T-cell (primary cell): ENCODE measurements at regions not wholly inside any gene's neighbourhood (a gene's known extent, or its start where the extent isn't known, plus 50 kb on each side); places are given as distances from the start of the nearest gene placed in this dataset.

Experiments
- ATAC-seq, 4 experiments: fragments of 200-7000 bp in 3 of 4; fragments of 150-1000 bp in 1 of 4; cut with Tn5 transposase; replicated peaks in 1 of 4; 1 replicate in 3 of 4; 2 replicates in 1 of 4; pipeline ENCODE4 v1.10.0; 2021; ENCODE audit warnings: moderate library complexity in 3 of 4, mild to moderate bottlenecking in 2 of 4, moderate number of reproducible peaks in 1 of 4
- CTCF ChIA-PET, 2 donors: fragments of 300-600 bp; sonication (Branson Sonifier 250); formaldehyde crosslinking; loops; one replicate each; lab custom pipeline; 2022; ENCODE audit warnings: antibody characterized with exemption in 2 of 2; lab: Charles Lee
- POLR2A ChIA-PET, 2 donors: fragments of 300-600 bp; sonication (Branson Sonifier 250); formaldehyde crosslinking; loops; one replicate each; lab custom pipeline; 2022; ENCODE audit warnings: antibody characterized with exemption in 2 of 2; lab: Charles Lee
- DNase-seq, 35 experiments: peaks; one replicate each; pipeline versions ENCODE4 v3.0.0 to v3.0.0-alpha.2; 2013 to 2023
- H3K27ac ChIP-seq: one replicate; pipeline ENCODE4 v1.5.1; 2013; ENCODE audit warnings: low read length
- H3K27me3 ChIP-seq, 2 experiments: replicated peaks in 1 of 2; 1 replicate in 1 of 2; 2 replicates in 1 of 2; pipeline versions ENCODE4 v1.6.1 to v1.7.0; 2013; ENCODE audit warnings: low read length in 1 of 2, mixed read lengths in 1 of 2; ENCODE audit not compliant: control insufficient read depth in 2 of 2, insufficient read depth in 2 of 2; ENCODE audit errors: extremely low read depth in 1 of 2
- H3K36me3 ChIP-seq, 2 donors: 1 replicate in 1 of 2; 2 replicates in 1 of 2; pipeline versions ENCODE4 v1.6.1 to v1.7.0; 2013; ENCODE audit warnings: low read length in 1 of 2; ENCODE audit not compliant: control insufficient read depth in 2 of 2, insufficient read depth in 1 of 2; ENCODE audit errors: extremely low read depth in 1 of 2
- H3K4me1 ChIP-seq, 2 experiments: 1 replicate in 1 of 2; 2 replicates in 1 of 2; pipeline versions ENCODE4 v1.6.1 to v1.7.0; 2013; ENCODE audit warnings: low read length in 2 of 2, mixed read lengths in 1 of 2; ENCODE audit not compliant: insufficient read depth in 2 of 2, control insufficient read depth in 1 of 2; ENCODE audit errors: extremely low read depth in 1 of 2
- H3K4me3 ChIP-seq, 2 donors: 1 replicate in 1 of 2; 2 replicates in 1 of 2; pipeline versions ENCODE4 v1.5.1 to v1.7.0; 2013; ENCODE audit warnings: mild to moderate bottlenecking in 2 of 2, low read length in 1 of 2, moderate library complexity in 1 of 2; ENCODE audit not compliant: control insufficient read depth in 1 of 2; ENCODE audit errors: extremely low read depth in 1 of 2
- H3K9me3 ChIP-seq: 2 replicates; pipeline ENCODE4 v1.7.0; 2013
- H3K27ac Mint-ChIP-seq, 2 donors: one replicate each; pipeline ENCODE4 v1.8.0; 2020 to 2021; ENCODE audit warnings: mild to moderate bottlenecking in 2 of 2, mixed read lengths in 2 of 2
- H3K27me3 Mint-ChIP-seq, 2 donors: one replicate each; pipeline ENCODE4 v1.8.0; 2021 to 2022; ENCODE audit warnings: mixed read lengths in 2 of 2
- H3K36me3 Mint-ChIP-seq: one replicate; pipeline ENCODE4 v1.8.0; 2021; ENCODE audit warnings: mixed read lengths
- H3K4me1 Mint-ChIP-seq, 3 donors: one replicate each; pipeline ENCODE4 v1.8.0; 2020 to 2022; ENCODE audit warnings: mixed read lengths in 3 of 3, mild to moderate bottlenecking in 1 of 3
- H3K4me3 Mint-ChIP-seq, 3 donors: one replicate each; pipeline ENCODE4 v1.8.0; 2020 to 2022; ENCODE audit warnings: mild to moderate bottlenecking in 3 of 3, mixed read lengths in 3 of 3, moderate library complexity in 3 of 3
- H3K9me3 Mint-ChIP-seq, 3 donors: one replicate each; pipeline ENCODE4 v1.8.0; 2020 to 2022; ENCODE audit warnings: mixed read lengths in 3 of 3
- WGBS: methylation state at CpG from one replicate; pipeline ENCODE4 v1.1.5; 2013; ENCODE audit warnings: missing lambda C conversion rate; ENCODE audit not compliant: insufficient coverage; 5-methylcytosine and 5-hydroxymethylcytosine counted together

GRCh38 chr11:70584498-70585235 lies 186.3 kb downstream of the CTTN start:
- Histone ChIP-seq H3K27me3 (peaks cover 0 to 24% of the 10 kb centered on the region in 2 experiments), H3K4me3 (no peak overlapping the region), H3K4me1 (no peaks in the 10 kb centered on the region), H3K36me3 (no peaks in the 10 kb centered on the region), H3K27ac (no peak overlapping the region), H3K9me3 (no peaks in the 10 kb centered on the region)
- DNase-seq: no peak
- ChIA-PET CTCF (no interaction called here), POLR2A (no interaction called here)
- Mint-ChIP-seq H3K4me3 (no peak overlapping the region), H3K4me1 (peaks cover 2 to 6% (median 4%) of the 10 kb centered on the region in 3 donors), H3K9me3 (no peaks in the 10 kb centered on the region), H3K27ac (no peak overlapping the region), H3K36me3 (no peaks in the 10 kb centered on the region), H3K27me3 (peaks cover 31 to 40% of the 10 kb centered on the region in 2 donors)
- ATAC-seq: no peak
- WGBS: 87% methylated on average over 14 of the region's 15 CpGs

GRCh38 chr11:70585236-70585545 lies 186.9 kb downstream of the CTTN start:
- Histone ChIP-seq H3K9me3 (no peaks in the 10 kb centered on the region), H3K36me3 (no peaks in the 10 kb centered on the region), H3K27me3 (peaks cover 0 to 24% of the 10 kb centered on the region in 2 experiments), H3K27ac (no peak overlapping the region), H3K4me1 (no peaks in the 10 kb centered on the region), H3K4me3 (no peak overlapping the region)
- WGBS: no CpG with 5 or more reads among the region's 1 CpG
- ChIA-PET POLR2A (no interaction called here), CTCF (no interaction called here)
- no peaks in the 10 kb centered on the region for H3K36me3 Mint-ChIP-seq
- H3K9me3 Mint-ChIP-seq: no peaks in the 10 kb centered on the region
- ATAC-seq (no peak), DNase-seq (no peak)
- no peak overlapping the region for H3K4me3 Mint-ChIP-seq
- peaks cover 31 to 40% of the 10 kb centered on the region in 2 donors for H3K27me3 Mint-ChIP-seq
- H3K4me1 Mint-ChIP-seq: peaks cover 5 to 10% (median 8%) of the 10 kb centered on the region in 3 donors
- H3K27ac Mint-ChIP-seq: no peak overlapping the region

GRCh38 chr11:70586261-70587074 lies 188.1 kb downstream of the CTTN start:
- no peak for DNase-seq

GRCh38 chr11:70587075-70587389 lies 188.7 kb downstream of the CTTN start:
- Mint-ChIP-seq H3K27ac (no peak overlapping the region), H3K9me3 (no peaks in the 10 kb centered on the region), H3K36me3 (no peaks in the 10 kb centered on the region), H3K4me3 (no peak overlapping the region), H3K27me3 (peaks cover 36 to 47% of the 10 kb centered on the region in 2 donors), H3K4me1 (peaks cover 13 to 18% (median 17%) of the 10 kb centered on the region in 3 donors)
- peaks cover 0 to 26% of the 10 kb centered on the region in 2 experiments for H3K27me3 ChIP-seq
- ChIA-PET POLR2A (no interaction called here), CTCF (no interaction called here)
- no peak overlapping the region for H3K27ac ChIP-seq
- 77% methylated on average over 5 of the region's 9 CpGs for WGBS
- H3K9me3 ChIP-seq: no peaks in the 10 kb centered on the region
- H3K4me1 ChIP-seq: peaks cover 2 to 8% of the 10 kb centered on the region in 2 experiments
- H3K36me3 ChIP-seq: no peaks in the 10 kb centered on the region
- ATAC-seq (no peak), DNase-seq (no peak)
- H3K4me3 ChIP-seq: no peak overlapping the region

More at GRCh38 chr11:70586261-70587074, 188.1 kb downstream of the CTTN start:
- Histone ChIP-seq H3K27me3 (peaks cover 0 to 24% of the 10 kb centered on the region in 2 experiments), H3K4me1 (peaks cover 2 to 8% of the 10 kb centered on the region in 2 experiments), H3K27ac (no peak overlapping the region), H3K4me3 (no peak overlapping the region), H3K36me3 (no peaks in the 10 kb centered on the region), H3K9me3 (no peaks in the 10 kb centered on the region)
- ChIA-PET POLR2A (no interaction called here), CTCF (no interaction called here)
- 93% methylated on average over 18 of the region's 26 CpGs for WGBS
- Mint-ChIP-seq H3K4me3 (no peak overlapping the region), H3K27ac (no peak overlapping the region), H3K27me3 (peaks cover 36 to 47% of the 10 kb centered on the region in 2 donors), H3K4me1 (peaks cover 13 to 18% (median 17%) of the 10 kb centered on the region in 3 donors), H3K9me3 (no peaks in the 10 kb centered on the region), H3K36me3 (no peaks in the 10 kb centered on the region)
- ATAC-seq: no peak

- no peak for DNase-seq
- peak overlapping the region in 1 of 2 donors; percentile 15 for H3K27ac Mint-ChIP-seq
- POLR2A ChIA-PET: no interaction called here
Observed at GRCh38 chr11:70590356-70590991, 192.1 kb downstream of the CTTN start.

GRCh38 chr11:70592641-70593165 lies 194.4 kb downstream of the CTTN start:
- no peaks in the 10 kb centered on the region for H3K9me3 ChIP-seq
- no peak for ATAC-seq
- no peak for DNase-seq
- H3K36me3 Mint-ChIP-seq: no peaks in the 10 kb centered on the region
- H3K27me3 Mint-ChIP-seq: peaks cover 22 to 34% of the 10 kb centered on the region in 2 donors
- WGBS: 78% methylated on average over 11 of the region's 17 CpGs
- ChIA-PET CTCF (no interaction called here), POLR2A (no interaction called here)
- no peak overlapping the region for H3K27ac ChIP-seq
- H3K36me3 ChIP-seq: no peaks in the 10 kb centered on the region
- H3K4me3 Mint-ChIP-seq: no peak overlapping the region
- peaks cover 13 to 18% (median 17%) of the 10 kb centered on the region in 3 donors for H3K4me1 Mint-ChIP-seq
- H3K27me3 ChIP-seq: peaks cover 0 to 48% of the 10 kb centered on the region in 2 experiments
- H3K9me3 Mint-ChIP-seq: no peaks in the 10 kb centered on the region
- peaks cover 2 to 8% of the 10 kb centered on the region in 2 experiments for H3K4me1 ChIP-seq
- H3K27ac Mint-ChIP-seq: no peak overlapping the region
- no peak overlapping the region for H3K4me3 ChIP-seq

More at GRCh38 chr11:70590356-70590991, 192.1 kb downstream of the CTTN start:
- 30% methylated on average over 2 of the region's 7 CpGs for WGBS
- CTCF ChIA-PET: no interaction called here
- peaks cover 13 to 18% (median 17%) of the 10 kb centered on the region in 3 donors for H3K4me1 Mint-ChIP-seq
- no peaks in the 10 kb centered on the region for H3K9me3 Mint-ChIP-seq
- Histone ChIP-seq H3K36me3 (no peaks in the 10 kb centered on the region), H3K4me3 (no peak overlapping the region), H3K4me1 (peaks cover 2 to 8% of the 10 kb centered on the region in 2 experiments), H3K27me3 (peaks cover 0 to 40% of the 10 kb centered on the region in 2 experiments), H3K27ac (no peak overlapping the region), H3K9me3 (no peaks in the 10 kb centered on the region)
- H3K27me3 Mint-ChIP-seq: peaks cover 30 to 39% of the 10 kb centered on the region in 2 donors
- H3K4me3 Mint-ChIP-seq: no peak overlapping the region
- ATAC-seq: no peak
- no peaks in the 10 kb centered on the region for H3K36me3 Mint-ChIP-seq
